GM20000 (cell line): ENCODE measurements at regions not wholly inside any gene's neighbourhood (a gene's known extent, or its start where the extent isn't known, plus 50 kb on each side); places are given as distances from the start of the nearest gene placed in this dataset.

Experiments used
- DNase-seq: peaks from one replicate; pipeline ENCODE4 v3.0.0; 2012; ENCODE audit warnings: low spot score
- TF ChIP-seq, protein P1 (sequence below): IDR thresholded peaks from 2 replicates; pipeline ENCODE4 v1.5.1; 2012; ENCODE audit warnings: mild to moderate bottlenecking, control low read depth; ENCODE audit errors: extremely low read depth, missing control alignments

DNA sequence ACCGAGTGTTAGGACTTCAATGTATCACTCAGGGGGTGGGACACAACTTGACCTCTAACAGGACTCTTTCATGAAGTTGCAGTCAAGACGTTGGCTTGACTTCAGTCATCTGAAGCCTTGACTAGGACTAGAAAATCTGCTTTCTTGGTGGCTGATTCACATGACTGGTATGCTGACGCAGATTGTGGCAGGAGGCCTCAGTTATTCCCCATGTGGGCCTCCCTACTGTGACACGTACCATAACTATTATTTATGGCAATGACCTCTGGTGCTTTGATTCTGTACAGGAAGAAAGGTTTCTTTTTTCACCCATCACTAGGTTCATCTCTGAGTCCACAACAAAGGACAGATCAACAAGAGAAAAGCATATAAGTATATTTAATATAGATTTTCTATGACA lies 270.4 kb downstream of the NEDD1 start:
- DNase-seq: no peak
- TF ChIP-seq, protein P1, sequence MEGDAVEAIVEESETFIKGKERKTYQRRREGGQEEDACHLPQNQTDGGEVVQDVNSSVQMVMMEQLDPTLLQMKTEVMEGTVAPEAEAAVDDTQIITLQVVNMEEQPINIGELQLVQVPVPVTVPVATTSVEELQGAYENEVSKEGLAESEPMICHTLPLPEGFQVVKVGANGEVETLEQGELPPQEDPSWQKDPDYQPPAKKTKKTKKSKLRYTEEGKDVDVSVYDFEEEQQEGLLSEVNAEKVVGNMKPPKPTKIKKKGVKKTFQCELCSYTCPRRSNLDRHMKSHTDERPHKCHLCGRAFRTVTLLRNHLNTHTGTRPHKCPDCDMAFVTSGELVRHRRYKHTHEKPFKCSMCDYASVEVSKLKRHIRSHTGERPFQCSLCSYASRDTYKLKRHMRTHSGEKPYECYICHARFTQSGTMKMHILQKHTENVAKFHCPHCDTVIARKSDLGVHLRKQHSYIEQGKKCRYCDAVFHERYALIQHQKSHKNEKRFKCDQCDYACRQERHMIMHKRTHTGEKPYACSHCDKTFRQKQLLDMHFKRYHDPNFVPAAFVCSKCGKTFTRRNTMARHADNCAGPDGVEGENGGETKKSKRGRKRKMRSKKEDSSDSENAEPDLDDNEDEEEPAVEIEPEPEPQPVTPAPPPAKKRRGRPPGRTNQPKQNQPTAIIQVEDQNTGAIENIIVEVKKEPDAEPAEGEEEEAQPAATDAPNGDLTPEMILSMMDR: no peak

DNA sequence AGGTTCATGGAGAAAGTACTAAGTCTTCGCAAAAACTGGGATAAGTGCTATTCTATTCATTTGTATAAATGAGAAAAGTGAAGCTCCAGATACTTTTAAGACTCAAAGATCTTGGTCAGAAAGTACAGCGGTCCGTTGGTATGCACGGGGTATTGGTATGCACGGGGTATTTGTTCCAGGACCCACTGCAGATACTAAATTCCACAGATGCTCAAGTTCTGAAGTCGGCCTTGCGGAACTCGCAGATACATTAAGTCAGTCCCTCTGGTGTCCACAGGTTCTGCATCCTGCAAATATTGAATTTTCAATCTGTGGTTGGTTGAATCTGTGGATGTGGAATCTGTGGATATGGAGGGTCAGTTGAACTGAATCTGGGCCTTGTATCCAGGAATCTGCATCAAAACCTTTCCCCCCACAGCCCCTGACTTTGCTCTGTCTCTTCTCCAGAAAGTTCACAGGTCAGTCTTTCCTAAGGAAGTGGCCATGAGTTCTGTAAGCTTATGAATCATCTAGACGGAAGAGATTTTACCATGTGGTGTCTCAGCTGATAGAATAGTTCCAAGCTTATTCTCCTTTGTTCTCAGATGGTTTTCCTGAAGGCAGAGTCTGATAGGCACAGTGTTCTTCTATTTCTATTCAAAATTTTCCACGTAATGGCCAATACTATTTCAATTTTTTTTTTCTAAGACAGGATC lies 274.7 kb downstream of the NEDD1 start:
- DNase-seq: no peak
- TF ChIP-seq, protein P1: no peak

DNA sequence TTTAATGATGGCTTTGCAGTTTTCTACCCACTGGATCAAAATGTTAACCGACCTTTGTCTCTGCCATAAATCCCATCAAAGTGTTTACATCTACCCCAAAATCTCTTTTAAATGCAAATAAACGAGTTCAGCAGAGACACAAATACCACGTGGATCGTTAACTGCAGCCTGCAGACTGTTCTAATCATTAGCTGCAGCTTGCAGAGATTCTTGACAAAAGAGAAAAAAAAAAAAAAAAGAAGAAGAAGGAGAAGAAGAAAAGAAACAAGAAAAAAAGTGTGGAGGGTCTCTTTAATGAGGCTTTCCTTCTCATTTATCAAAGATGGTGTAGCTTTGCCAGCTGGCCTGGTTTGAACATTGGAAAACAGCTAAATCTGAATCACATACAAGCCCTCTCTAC lies 275.7 kb downstream of the NEDD1 start:
- TF ChIP-seq, protein P1: no peak
- DNase-seq: no peak

DNA sequence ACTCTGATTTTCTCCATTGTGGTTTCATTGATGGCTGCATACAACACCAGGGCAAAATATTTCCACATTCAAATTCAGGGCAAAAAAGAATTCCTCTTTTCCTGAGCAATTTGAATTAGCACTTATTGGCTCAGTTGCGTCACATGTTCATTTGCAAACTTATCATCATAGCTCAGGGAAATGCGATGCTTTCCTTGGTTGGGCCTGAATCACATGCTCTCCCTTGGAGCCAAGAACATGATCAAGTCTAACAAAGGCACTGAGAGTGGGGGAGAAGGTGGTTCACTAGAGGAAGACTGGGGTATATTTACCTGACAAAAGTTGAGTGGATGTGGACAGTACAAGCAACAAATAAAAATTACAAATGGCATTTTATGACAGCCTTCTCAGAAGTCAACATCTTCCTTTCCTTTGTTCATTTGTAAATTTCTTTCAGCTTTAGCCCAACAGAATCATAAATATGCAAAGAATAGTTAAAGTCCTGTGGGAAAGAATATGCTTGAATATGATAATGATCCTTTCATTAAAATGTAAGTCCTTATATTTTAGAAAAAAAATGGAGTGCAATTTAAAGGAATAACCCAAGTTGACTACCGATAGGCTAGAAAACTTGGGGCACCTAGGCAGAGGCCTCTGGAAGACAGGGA lies 277.2 kb downstream of the NEDD1 start:
- TF ChIP-seq, protein P1: no peak
- DNase-seq: no peak

DNA sequence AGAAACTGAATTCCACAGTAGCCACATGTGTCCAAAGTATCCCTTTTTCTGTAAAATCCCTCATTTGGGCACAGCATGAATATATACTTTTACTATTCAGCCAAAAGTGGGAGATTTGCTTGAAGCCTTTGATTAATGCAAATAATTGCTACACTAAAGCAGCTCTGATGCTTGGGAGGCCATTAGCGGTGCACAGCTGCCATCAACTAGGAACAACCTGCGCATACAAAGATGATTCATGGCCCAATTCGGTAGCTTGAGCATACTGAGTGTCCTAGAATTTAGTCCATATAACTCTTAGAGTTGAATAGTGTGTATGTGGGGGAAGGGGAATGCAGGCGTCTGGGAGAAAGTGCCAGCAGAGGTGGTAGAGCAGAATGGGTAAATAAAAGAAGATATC lies 277.0 kb upstream of the RMST start:
- DNase-seq: no peak
- TF ChIP-seq, protein P1: no peak

DNA sequence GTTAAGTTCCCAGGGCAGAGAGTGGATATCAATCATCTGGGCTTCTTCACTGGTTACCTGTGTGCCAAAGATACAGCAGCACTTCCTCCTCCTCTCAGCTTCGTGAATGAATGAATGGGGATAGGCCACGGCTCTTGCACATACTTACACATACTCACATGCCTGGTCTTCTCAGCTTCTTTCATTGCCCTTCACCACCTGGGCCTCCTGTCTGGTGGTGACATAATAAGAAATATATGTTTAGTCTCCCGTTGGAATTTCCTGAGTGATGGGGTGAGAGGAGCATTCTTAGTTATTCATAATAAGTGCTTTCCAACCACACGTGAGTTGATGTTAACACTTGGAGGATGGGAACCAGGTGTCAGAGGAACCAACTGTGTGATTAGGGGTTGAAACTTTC lies 268.1 kb upstream of the RMST start:
- no peak for DNase-seq
- TF ChIP-seq, protein P1: no peak

DNA sequence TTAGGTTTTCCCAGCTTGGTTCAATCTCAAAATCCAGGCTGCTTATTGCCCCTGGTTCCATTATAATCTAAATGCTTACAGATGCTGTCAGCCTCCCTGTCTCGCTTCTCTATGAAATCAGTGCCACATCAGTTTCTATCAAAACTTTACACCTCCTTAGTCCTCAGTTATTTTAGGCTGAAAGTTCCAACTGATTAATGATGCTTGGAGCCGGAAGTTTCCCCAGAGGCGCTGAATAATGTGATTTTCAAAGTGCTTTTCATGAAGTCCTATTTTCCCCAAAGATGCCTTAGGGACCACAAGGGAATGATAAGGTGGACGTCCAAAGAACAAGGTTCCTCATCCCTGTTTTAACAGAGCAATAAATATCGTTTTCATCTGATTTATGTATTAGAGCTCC lies 262.4 kb upstream of the RMST start:
- TF ChIP-seq, protein P1: no peak
- DNase-seq: no peak
